MM.1S (cell line): ENCODE measurements at regions not wholly inside any gene's neighbourhood (a gene's known extent, or its start where the extent isn't known, plus 50 kb on each side); places are given as distances from the start of the nearest gene placed in this dataset.

Experiments
- DNase-seq: peaks from one replicate; pipeline ENCODE4 v3.0.0-alpha.2; 2015
- H2AFZ ChIP-seq: fragments of 300-600 bp; sonication (generic); 2 replicates; pipeline ENCODE4 v1.6.0; 2016; ENCODE audit warnings: antibody characterized with exemption, low read length
- H3F3A ChIP-seq: fragments of 300-600 bp; sonication (generic); 2 replicates; pipeline ENCODE4 v1.6.1; 2016; ENCODE audit warnings: mild to moderate bottlenecking, antibody characterized with exemption, low read length, moderate library complexity, mixed read lengths; ENCODE audit not compliant: insufficient read depth
- H3K27ac ChIP-seq: fragments of 300-600 bp; sonication (generic); 2 replicates; pipeline ENCODE4 v1.5.1; 2016; ENCODE audit warnings: mild to moderate bottlenecking, low read length
- H3K27me3 ChIP-seq: fragments of 300-600 bp; sonication (generic); replicated peaks from 2 replicates; pipeline ENCODE4 v1.6.0; 2016; ENCODE audit warnings: low read length; ENCODE audit not compliant: insufficient read depth
- H3K36me3 ChIP-seq: fragments of 300-600 bp; sonication (generic); replicated peaks from 2 replicates; pipeline ENCODE4 v1.6.1; 2016; ENCODE audit warnings: mild to moderate bottlenecking, low read length, mixed read lengths; ENCODE audit not compliant: insufficient read depth
- H3K4me1 ChIP-seq: fragments of 300-600 bp; sonication (generic); 2 replicates; pipeline ENCODE4 v1.6.1; 2016; ENCODE audit warnings: low read length, mixed read lengths
- H3K4me2 ChIP-seq: fragments of 300-600 bp; sonication (generic); 2 replicates; pipeline ENCODE4 v1.6.0; 2016; ENCODE audit warnings: low read depth, low read length
- H3K4me3 ChIP-seq: fragments of 300-600 bp; sonication (generic); 2 replicates; pipeline ENCODE4 v1.5.1; 2016; ENCODE audit warnings: low read length, mixed read lengths
- H3K79me2 ChIP-seq: fragments of 300-600 bp; sonication (generic); 2 replicates; pipeline ENCODE4 v1.6.1; 2016; ENCODE audit warnings: mixed run types, low read length, mixed read lengths
- H3K9ac ChIP-seq: fragments of 300-600 bp; sonication (generic); 2 replicates; pipeline ENCODE4 v1.6.1; 2016; ENCODE audit warnings: low read length, mixed read lengths
- H3K9me2 ChIP-seq: fragments of 300-600 bp; sonication (generic); replicated peaks from 2 replicates; pipeline ENCODE4 v1.6.1; 2016; ENCODE audit warnings: mild to moderate bottlenecking, low read length, mixed read lengths; ENCODE audit not compliant: insufficient read depth
- H3K9me3 ChIP-seq: fragments of 300-600 bp; sonication (generic); replicated peaks from 2 replicates; pipeline ENCODE4 v1.6.1; 2016; ENCODE audit warnings: mild to moderate bottlenecking, low read length, mixed read lengths; ENCODE audit not compliant: insufficient read depth
- H4K20me1 ChIP-seq: fragments of 300-600 bp; sonication (generic); 2 replicates; pipeline ENCODE4 v1.6.1; 2016; ENCODE audit warnings: mild to moderate bottlenecking, low read length, moderate library complexity, mixed read lengths; ENCODE audit not compliant: insufficient read depth
- EZH2 ChIP-seq: fragments of 300-600 bp; sonication (generic); optimal IDR thresholded peaks from 2 replicates; pipeline ENCODE3; 2017; ENCODE audit warnings: low read depth, mild to moderate bottlenecking, antibody characterized with exemption, low read length, mixed read lengths
- EZH2phosphoT487 ChIP-seq: fragments of 300-600 bp; sonication (generic); IDR thresholded peaks from 2 replicates; pipeline ENCODE4 v1.6.1; 2018; ENCODE audit warnings: antibody characterized with exemption, low read length
- TF ChIP-seq, protein P1 (sequence below): fragments of 300-600 bp; sonication (generic); IDR thresholded peaks from 2 replicates; pipeline ENCODE4 v1.5.1; 2016; ENCODE audit warnings: antibody characterized with exemption, low read length, mixed read lengths

- no peak overlapping the region for H3K9ac ChIP-seq
- H3K4me2 ChIP-seq = no peak overlapping the region
- no peak for DNase-seq
- H2AFZ ChIP-seq = no peak overlapping the region
- no peaks in the 10 kb centered on the region for H3K9me3 ChIP-seq
- H4K20me1 ChIP-seq = no peaks in the 10 kb centered on the region
- no peaks in the 10 kb centered on the region for H3K9me2 ChIP-seq
- no peaks in the 10 kb centered on the region for H3F3A ChIP-seq
- no peak overlapping the region for H3K27ac ChIP-seq
- peaks cover 11% of the 10 kb centered on the region for H3K4me1 ChIP-seq
- H3K27me3 ChIP-seq = no peaks in the 10 kb centered on the region
- TF ChIP-seq, protein P1, sequence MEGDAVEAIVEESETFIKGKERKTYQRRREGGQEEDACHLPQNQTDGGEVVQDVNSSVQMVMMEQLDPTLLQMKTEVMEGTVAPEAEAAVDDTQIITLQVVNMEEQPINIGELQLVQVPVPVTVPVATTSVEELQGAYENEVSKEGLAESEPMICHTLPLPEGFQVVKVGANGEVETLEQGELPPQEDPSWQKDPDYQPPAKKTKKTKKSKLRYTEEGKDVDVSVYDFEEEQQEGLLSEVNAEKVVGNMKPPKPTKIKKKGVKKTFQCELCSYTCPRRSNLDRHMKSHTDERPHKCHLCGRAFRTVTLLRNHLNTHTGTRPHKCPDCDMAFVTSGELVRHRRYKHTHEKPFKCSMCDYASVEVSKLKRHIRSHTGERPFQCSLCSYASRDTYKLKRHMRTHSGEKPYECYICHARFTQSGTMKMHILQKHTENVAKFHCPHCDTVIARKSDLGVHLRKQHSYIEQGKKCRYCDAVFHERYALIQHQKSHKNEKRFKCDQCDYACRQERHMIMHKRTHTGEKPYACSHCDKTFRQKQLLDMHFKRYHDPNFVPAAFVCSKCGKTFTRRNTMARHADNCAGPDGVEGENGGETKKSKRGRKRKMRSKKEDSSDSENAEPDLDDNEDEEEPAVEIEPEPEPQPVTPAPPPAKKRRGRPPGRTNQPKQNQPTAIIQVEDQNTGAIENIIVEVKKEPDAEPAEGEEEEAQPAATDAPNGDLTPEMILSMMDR = no peak
- no peak for TF ChIP-seq EZH2
- TF ChIP-seq EZH2phosphoT487 = no peak
- H3K4me3 ChIP-seq = no peak overlapping the region
- H3K36me3 ChIP-seq = no peaks in the 10 kb centered on the region
- H3K79me2 ChIP-seq = no peaks in the 10 kb centered on the region
These were observed 99.9 kb upstream of the IPO5 start for GRCh38 chr13:97853550-97853949.

- H3K27ac ChIP-seq = no peak overlapping the region
- H2AFZ ChIP-seq = no peak overlapping the region; the same call in 1 of the 2 replicates
- no peaks in the 10 kb centered on the region for H3K79me2 ChIP-seq
- TF ChIP-seq, protein P1 = peak; percentile 85
- TF ChIP-seq EZH2phosphoT487 (no peak), EZH2 (no peak)
- H3K4me1 ChIP-seq = peaks cover 6% of the 10 kb centered on the region; the same call in 1 of the 2 replicates
- no peaks in the 10 kb centered on the region for H4K20me1 ChIP-seq
- 0 out of 2 replicates have a peak overlapping the region, but pooled peaks have one; percentile 10 for H3K4me3 ChIP-seq
- peak; percentile 58 for DNase-seq
- H3K27me3 ChIP-seq = no peaks in the 10 kb centered on the region
- H3F3A ChIP-seq = no peaks in the 10 kb centered on the region
- no peaks in the 10 kb centered on the region for H3K36me3 ChIP-seq
- no peaks in the 10 kb centered on the region for H3K9me3 ChIP-seq
- no peaks in the 10 kb centered on the region for H3K9me2 ChIP-seq
- peak overlapping the region; percentile 38; the same call in 1 of the 2 replicates for H3K4me2 ChIP-seq
- no peak overlapping the region for H3K9ac ChIP-seq
These were observed 97.7 kb upstream of the IPO5 start for GRCh38 chr13:97855570-97856303.

DNA sequence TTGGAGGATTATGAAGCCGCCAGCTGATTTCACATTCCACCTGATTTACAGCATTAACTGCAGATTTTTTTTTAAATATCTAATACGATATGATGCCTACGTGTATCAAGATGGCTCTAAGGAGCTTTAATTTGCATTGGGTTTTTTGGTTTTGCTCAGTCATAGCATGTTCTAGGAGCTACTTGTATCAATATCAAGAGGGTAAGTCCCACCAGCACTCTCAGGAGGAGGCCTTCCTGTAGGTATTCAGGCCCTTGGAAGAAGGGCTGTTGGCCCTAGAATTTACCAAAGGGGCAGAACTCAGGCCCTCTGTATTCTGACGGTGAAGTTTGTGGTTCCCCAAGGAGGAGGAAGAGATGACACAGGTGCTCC is 97.2 kb upstream of the IPO5 start:
- H3K9me2 ChIP-seq = no peaks in the 10 kb centered on the region
- H3K9me3 ChIP-seq = no peaks in the 10 kb centered on the region
- H3K36me3 ChIP-seq = no peaks in the 10 kb centered on the region
- no peak overlapping the region for H2AFZ ChIP-seq
- TF ChIP-seq, protein P1 = no peak
- TF ChIP-seq EZH2 = no peak
- no peak for TF ChIP-seq EZH2phosphoT487
- H3K27me3 ChIP-seq = no peaks in the 10 kb centered on the region
- H3K4me1 ChIP-seq = peaks cover 6% of the 10 kb centered on the region; the same call in 1 of the 2 replicates
- H3F3A ChIP-seq = no peaks in the 10 kb centered on the region
- no peak overlapping the region for H3K9ac ChIP-seq
- no peaks in the 10 kb centered on the region for H3K79me2 ChIP-seq
- H3K27ac ChIP-seq = no peak overlapping the region
- H3K4me2 ChIP-seq = no peak overlapping the region
- H4K20me1 ChIP-seq = no peaks in the 10 kb centered on the region
- no peak for DNase-seq
- no peak overlapping the region for H3K4me3 ChIP-seq
